K562 (cell line): ENCODE measurements at regions not wholly inside any gene's neighbourhood (a gene's known extent, or its start where the extent isn't known, plus 50 kb on each side); places are given as distances from the start of the nearest gene placed in this dataset.

Experiments
- ATAC-seq: fragments of 200-7000 bp; cut with Tn5 transposase; 3 replicates; pipeline ENCODE4 v1.9.1; 2020; ENCODE audit warnings: moderate library complexity
- BruUV-seq: library from RNA; stranded (reverse); fragments of 400-500 nt; replicated peaks from 2 replicates; lab custom pipeline; 2021; lab: Mats Ljungman, UMichigan
- CTCF ChIA-PET: fragments of 300-600 bp; formaldehyde crosslinking; extraction: SDS; loops from one replicate; lab custom pipeline; 2021; ENCODE audit warnings: low intra/inter-chr PET ratio; lab: Yijun Ruan, JAX
- POLR2A ChIA-PET: fragments of 300-600, 350-650 bp; sonication (Branson Sonifier 250); formaldehyde crosslinking; extraction: SDS; loops from one replicate; lab custom pipeline; 2021; ENCODE audit warnings: antibody characterized with exemption, inconsistent platforms; lab: Yijun Ruan, JAX
- DNase-seq, 4 experiments: peaks; one replicate each; pipeline versions ENCODE4 v3.0.0 to v3.0.0-alpha.2; 2011 to 2018; ENCODE audit warnings: low spot score in 3 of 4, mixed read lengths in 3 of 4; ENCODE audit errors: extremely low read depth in 1 of 4
- FAIRE-seq: peaks from 2 replicates; lab custom pipeline; 2011; peaks lifted over from hg19 to GRCh38; lab: Jason Lieb, UNC
- H2AFZ ChIP-seq: 2 replicates; pipeline ENCODE4 v1.6.0; 2011; ENCODE audit warnings: low read depth, low read length, control low read depth, inconsistent platforms
- H3K27ac ChIP-seq: fragments of 200-600 bp; 3 replicates; pipeline ENCODE4 v1.8.0; 2011; ENCODE audit warnings: low read depth, mild to moderate bottlenecking, control low read depth, inconsistent platforms, low read length, moderate library complexity, mixed read lengths; ENCODE audit errors: extremely low read depth
- H3K27me3 ChIP-seq, 2 experiments: fragments of 300-600 bp in 1 of 2; 2 replicates in 1 of 2; 3 replicates in 1 of 2; pipeline versions ENCODE4 v1.6.0 to v1.8.0; 2011; ENCODE audit warnings: inconsistent platforms in 2 of 2, low read length in 2 of 2, mild to moderate bottlenecking in 1 of 2, mixed read lengths in 1 of 2, moderate library complexity in 1 of 2; ENCODE audit not compliant: control insufficient read depth in 2 of 2, insufficient read depth in 2 of 2
- H3K36me3 ChIP-seq: fragments of 300-600 bp; 3 replicates; pipeline ENCODE4 v1.8.0; 2011; ENCODE audit warnings: mild to moderate bottlenecking, low read length, inconsistent platforms; ENCODE audit not compliant: control insufficient read depth, insufficient read depth
- H3K4me1 ChIP-seq, 2 experiments: fragments of 200-600 bp in 1 of 2; replicated peaks in 1 of 2; 2 replicates in 1 of 2; 3 replicates in 1 of 2; pipeline versions ENCODE4 v1.5.1 to v1.8.0; 2011; ENCODE audit warnings: inconsistent platforms in 2 of 2, low read length in 2 of 2, mild to moderate bottlenecking in 1 of 2, mixed read lengths in 1 of 2, moderate library complexity in 1 of 2; ENCODE audit not compliant: control insufficient read depth in 2 of 2, insufficient read depth in 2 of 2
- H3K4me2 ChIP-seq: 2 replicates; pipeline ENCODE4 v1.6.1; 2011; ENCODE audit warnings: low read length, control low read depth, inconsistent platforms, mixed read lengths; ENCODE audit not compliant: insufficient read depth
- H3K4me3 ChIP-seq: fragments of 200-600 bp; sonication (generic), shearing (Covaris generic); 2 replicates; pipeline ENCODE4 v1.5.1; 2016; ENCODE audit warnings: control low read depth, inconsistent platforms
- H3K79me2 ChIP-seq: fragments of 200-600 bp; 3 replicates; pipeline ENCODE4 v1.8.0; 2011; ENCODE audit warnings: low read length, inconsistent platforms; ENCODE audit not compliant: control insufficient read depth, insufficient read depth
- H3K9ac ChIP-seq, 2 experiments: 2 replicates each; pipeline versions ENCODE4 v1.6.0 to v1.6.1; 2011; ENCODE audit warnings: low read depth in 2 of 2, low read length in 2 of 2, control low read depth in 1 of 2, inconsistent platforms in 1 of 2, mild to moderate bottlenecking in 1 of 2, mixed read lengths in 1 of 2; ENCODE audit not compliant: insufficient read depth in 1 of 2
- H3K9me1 ChIP-seq: one replicate; pipeline ENCODE4 v1.6.0; 2011; ENCODE audit warnings: inconsistent platforms, mild to moderate bottlenecking, low read length, moderate library complexity; ENCODE audit not compliant: control insufficient read depth, insufficient read depth
- H3K9me3 ChIP-seq: replicated peaks from 2 replicates; pipeline ENCODE4 v1.5.1; 2011; ENCODE audit warnings: low read depth, low read length, inconsistent platforms; ENCODE audit not compliant: control insufficient read depth, insufficient read depth
- H4K20me1 ChIP-seq: replicated peaks from 2 replicates; pipeline ENCODE4 v1.6.1; 2011; ENCODE audit warnings: low read length, inconsistent platforms, mixed read lengths; ENCODE audit not compliant: control insufficient read depth, insufficient read depth
- CEBPG ChIP-seq, 3 experiments: fragments of 200-800 bp in 1 of 3; sonication (Bioruptor generic) in 1 of 3; sonication (generic) in 1 of 3; formaldehyde crosslinking in 1 of 3; IDR thresholded peaks in 2 of 3; conservative IDR thresholded peaks in 1 of 3; 2 replicates each; pipeline versions ENCODE4 v1.6.1 to v1.8.0; 2016 to 2022; ENCODE audit warnings: missing compliant biosample characterization in 2 of 3, missing genetic modification characterization in 2 of 3, mild to moderate bottlenecking in 1 of 3, missing genetic modification reagents in 1 of 3
- CGGBP1 ChIP-seq: fragments of 250-450 bp; sonication (Bioruptor Pico); IDR thresholded peaks from 2 replicates; pipeline ENCODE4 v1.9.0; 2021; ENCODE audit warnings: mild to moderate bottlenecking
- MAFF ChIP-seq: IDR thresholded peaks from 2 replicates; pipeline ENCODE4 v1.6.1; 2012; ENCODE audit warnings: low read length, improper control_type of control experiment
- MCM7 ChIP-seq, 2 experiments: fragments of 450-650 bp; IDR thresholded peaks; 2 replicates each; pipeline ENCODE4 v1.6.1; 2016 to 2018
- NR2C2 ChIP-seq, 2 experiments: fragments of 200-800 bp in 1 of 2; sonication (Bioruptor generic) in 1 of 2; sonication (generic) in 1 of 2; formaldehyde crosslinking in 1 of 2; IDR thresholded peaks; 2 replicates each; pipeline versions ENCODE4 v1.6.1 to v1.8.0; 2016 to 2022; ENCODE audit warnings: mild to moderate bottlenecking in 1 of 2, missing compliant biosample characterization in 1 of 2, missing genetic modification characterization in 1 of 2, missing genetic modification reagents in 1 of 2
- POLR2AphosphoS5 ChIP-seq: IDR thresholded peaks from 2 replicates; pipeline ENCODE4 v1.6.1; 2011; ENCODE audit warnings: mild to moderate bottlenecking, low read depth, low read length, moderate library complexity; ENCODE audit not compliant: control insufficient read depth, insufficient read depth
- RBM22 ChIP-seq: fragments of 200-400 bp; formaldehyde crosslinking; IDR thresholded peaks from 2 replicates; pipeline ENCODE4 v1.6.1; 2018; ENCODE audit warnings: low read length, low read depth; ENCODE audit not compliant: poor library complexity, severe bottlenecking
- SOX6 ChIP-seq: fragments of 450-650 bp; IDR thresholded peaks from 2 replicates; pipeline ENCODE4 v1.6.1; 2014; ENCODE audit warnings: mild to moderate bottlenecking
- STAG1 ChIP-seq: sonication (generic); formaldehyde crosslinking; IDR thresholded peaks from 2 replicates; pipeline ENCODE4 v1.5.0; 2020; ENCODE audit warnings: missing genetic modification reagents, borderline replicate concordance
- ZNF134 ChIP-seq: fragments of 250-450 bp; sonication (Bioruptor Pico); conservative IDR thresholded peaks from 2 replicates; pipeline ENCODE4 v1.4.0; 2020
- ZNF232 ChIP-seq: sonication (generic); formaldehyde crosslinking; IDR thresholded peaks from 2 replicates; pipeline ENCODE4 v1.8.0; 2022; ENCODE audit warnings: mild to moderate bottlenecking, missing genetic modification reagents
- ZZZ3 ChIP-seq: fragments of 450-650 bp; IDR thresholded peaks from 2 replicates; pipeline ENCODE4 v1.6.1; 2016; ENCODE audit warnings: antibody characterized with exemption, mild to moderate bottlenecking, moderate library complexity
- WGBS: fragments of 100-300 bp; shearing (Covaris generic); methylation state at CpG from one replicate; pipeline ENCODE4 v1.1.6; 2016; ENCODE audit warnings: low coverage, mixed read lengths; ENCODE audit not compliant: insufficient coverage; ENCODE audit errors: missing lambda C conversion rate; 5-methylcytosine and 5-hydroxymethylcytosine counted together
- in situ Hi-C: fragments of 300-500 bp; cut with MboI; formaldehyde crosslinking; loops from 4 replicates; pipeline ENCODE4 v1.15.0; 2018; ENCODE audit warnings: inconsistent platforms, mixed read lengths
- intact Hi-C: fragments of 100-400 bp; cut with micrococcal nuclease; formaldehyde crosslinking; loops from 2 replicates; pipeline ENCODE4 v1.14.2; 2022
- TF ChIP-seq, protein P1 (sequence below): fragments of 450-650 bp; IDR thresholded peaks from 2 replicates; pipeline ENCODE4 v1.6.1; 2018; ENCODE audit warnings: mild to moderate bottlenecking, low read depth; ENCODE audit not compliant: partially characterized antibody
- TF ChIP-seq, protein P2 (sequence below), 2 experiments: IDR thresholded peaks; 2 replicates each; pipeline ENCODE4 v1.6.1; 2011; ENCODE audit warnings: borderline replicate concordance in 1 of 2, control low read depth in 1 of 2, low read depth in 1 of 2, low read length in 1 of 2, mild to moderate bottlenecking in 1 of 2, mixed read lengths in 1 of 2, moderate library complexity in 1 of 2; ENCODE audit not compliant: insufficient read depth in 1 of 2, insufficient read length in 1 of 2, poor library complexity in 1 of 2, severe bottlenecking in 1 of 2; ENCODE audit errors: extremely low read depth in 1 of 2
- TF ChIP-seq, protein P3 (sequence below): fragments of 250-450 bp; sonication (Bioruptor Pico); IDR thresholded peaks from 2 replicates; pipeline ENCODE4 v1.4.0; 2020

DNA sequence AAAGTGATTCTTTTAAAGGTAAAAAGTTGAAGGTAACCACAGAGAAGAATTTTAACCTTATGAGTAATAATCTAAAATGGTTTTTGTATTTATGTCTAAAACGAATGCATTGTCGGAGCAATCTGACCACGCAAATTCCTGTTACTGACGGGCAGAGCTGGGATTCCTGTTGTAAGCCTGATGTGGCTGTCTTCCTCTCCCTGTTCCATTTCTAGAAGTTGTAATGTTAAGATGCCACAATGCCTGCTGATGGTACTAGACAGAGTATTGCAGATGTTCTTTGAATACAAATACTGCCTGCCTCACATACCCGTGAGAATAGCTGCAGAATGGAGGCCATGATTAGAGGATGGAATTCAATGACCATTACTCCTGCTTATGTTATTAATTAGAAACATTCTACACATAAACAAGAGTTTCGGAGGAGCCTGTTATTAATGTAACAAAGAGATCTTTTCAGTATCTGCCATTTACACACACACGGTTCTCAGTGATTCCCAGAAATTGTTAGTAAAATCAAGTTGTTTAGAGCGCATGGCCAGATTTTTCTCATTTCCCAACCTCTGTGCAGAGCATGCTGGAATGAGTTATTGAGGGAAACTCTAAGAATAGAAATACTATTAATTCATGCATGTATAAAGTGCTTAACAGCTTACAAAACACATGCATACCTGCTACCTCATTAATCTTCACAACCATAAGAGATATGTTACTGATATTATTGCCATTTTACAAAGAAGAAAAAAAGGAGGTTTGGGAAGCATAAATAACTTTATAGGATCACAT, 196.8 kb downstream of the PTN start:
- ChIA-PET POLR2A (no interaction called here), CTCF (no interaction called here)
- no peak for DNase-seq
- Histone ChIP-seq H3K4me2 (no peak overlapping the region), H3K9ac (no peak overlapping the region), H3K9me1 (no peaks in the 10 kb centered on the region), H3K27me3 (no peaks in the 10 kb centered on the region), H2AFZ (no peak overlapping the region), H3K27ac (no peak overlapping the region), H3K79me2 (no peaks in the 10 kb centered on the region), H3K9me3 (no peaks in the 10 kb centered on the region), H3K36me3 (no peaks in the 10 kb centered on the region), H3K4me1 (no peaks in the 10 kb centered on the region), H3K4me3 (no peak overlapping the region), H4K20me1 (no peaks in the 10 kb centered on the region)
- WGBS: 2% methylated on average over 8 of the region's 8 CpGs
- BruUV-seq: no TSS peak
- FAIRE-seq: no peak
- in situ Hi-C loops: no loop called here
- intact Hi-C loops: no loop called here
- no peak for ATAC-seq
- TF ChIP-seq, protein P1, sequence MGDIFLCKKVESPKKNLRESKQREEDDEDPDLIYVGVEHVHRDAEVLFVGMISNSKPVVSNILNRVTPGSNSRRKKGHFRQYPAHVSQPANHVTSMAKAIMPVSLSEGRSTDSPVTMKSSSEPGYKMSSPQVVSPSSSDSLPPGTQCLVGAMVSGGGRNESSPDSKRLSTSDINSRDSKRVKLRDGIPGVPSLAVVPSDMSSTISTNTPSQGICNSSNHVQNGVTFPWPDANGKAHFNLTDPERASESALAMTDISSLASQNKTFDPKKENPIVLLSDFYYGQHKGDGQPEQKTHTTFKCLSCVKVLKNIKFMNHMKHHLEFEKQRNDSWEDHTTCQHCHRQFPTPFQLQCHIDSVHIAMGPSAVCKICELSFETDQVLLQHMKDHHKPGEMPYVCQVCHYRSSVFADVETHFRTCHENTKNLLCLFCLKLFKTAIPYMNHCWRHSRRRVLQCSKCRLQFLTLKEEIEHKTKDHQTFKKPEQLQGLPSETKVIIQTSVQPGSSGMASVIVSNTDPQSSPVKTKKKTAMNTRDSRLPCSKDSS: no peak
- TF ChIP-seq, protein P2, sequence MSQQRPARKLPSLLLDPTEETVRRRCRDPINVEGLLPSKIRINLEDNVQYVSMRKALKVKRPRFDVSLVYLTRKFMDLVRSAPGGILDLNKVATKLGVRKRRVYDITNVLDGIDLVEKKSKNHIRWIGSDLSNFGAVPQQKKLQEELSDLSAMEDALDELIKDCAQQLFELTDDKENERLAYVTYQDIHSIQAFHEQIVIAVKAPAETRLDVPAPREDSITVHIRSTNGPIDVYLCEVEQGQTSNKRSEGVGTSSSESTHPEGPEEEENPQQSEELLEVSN (IDR thresholded peaks at IDR 0.05; ENCODE audit: borderline replicate concordance in 1 of 2, extremely low read depth in 1 of 2, insufficient read depth in 1 of 2, insufficient read length in 1 of 2, low read depth in 1 of 2, low read length in 1 of 2, poor library complexity in 1 of 2, severe bottlenecking in 1 of 2): no peak
- TF ChIP-seq STAG1: no peak
- TF ChIP-seq CEBPG (CRISPR knock-in tag; IDR thresholded peaks at IDR 0.05): no peak
- TF ChIP-seq CEBPG (tag; conservative IDR thresholded peaks at IDR 0.05 in 1 of 2, IDR thresholded peaks at IDR 0.05 in 1 of 2): no peak
- TF ChIP-seq ZNF134: no peak
- TF ChIP-seq NR2C2 (CRISPR knock-in tag; IDR thresholded peaks at IDR 0.05): no peak
- TF ChIP-seq NR2C2 (tag; IDR thresholded peaks at IDR 0.05): no peak
- TF ChIP-seq ZNF232 (CRISPR knock-in tag): no peak
- TF ChIP-seq MCM7 (IDR thresholded peaks at IDR 0.05): no peak
- no peak for TF ChIP-seq ZZZ3
- TF ChIP-seq POLR2AphosphoS5: no peak
- TF ChIP-seq, protein P3, sequence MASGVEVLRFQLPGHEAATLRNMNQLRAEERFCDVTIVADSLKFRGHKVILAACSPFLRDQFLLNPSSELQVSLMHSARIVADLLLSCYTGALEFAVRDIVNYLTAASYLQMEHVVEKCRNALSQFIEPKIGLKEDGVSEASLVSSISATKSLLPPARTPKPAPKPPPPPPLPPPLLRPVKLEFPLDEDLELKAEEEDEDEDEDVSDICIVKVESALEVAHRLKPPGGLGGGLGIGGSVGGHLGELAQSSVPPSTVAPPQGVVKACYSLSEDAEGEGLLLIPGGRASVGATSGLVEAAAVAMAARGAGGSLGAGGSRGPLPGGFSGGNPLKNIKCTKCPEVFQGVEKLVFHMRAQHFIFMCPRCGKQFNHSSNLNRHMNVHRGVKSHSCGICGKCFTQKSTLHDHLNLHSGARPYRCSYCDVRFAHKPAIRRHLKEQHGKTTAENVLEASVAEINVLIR (CRISPR knock-in tag): no peak
- TF ChIP-seq RBM22: no peak
- TF ChIP-seq MAFF: no peak
- TF ChIP-seq CGGBP1 (CRISPR knock-in tag): no peak
- TF ChIP-seq SOX6: no peak
